ENCODE measurements at regions not wholly inside any gene's neighbourhood (a gene's known extent, or its start where the extent isn't known, plus 50 kb on each side); places are given as distances from the start of the nearest gene placed in this dataset.

DNA sequence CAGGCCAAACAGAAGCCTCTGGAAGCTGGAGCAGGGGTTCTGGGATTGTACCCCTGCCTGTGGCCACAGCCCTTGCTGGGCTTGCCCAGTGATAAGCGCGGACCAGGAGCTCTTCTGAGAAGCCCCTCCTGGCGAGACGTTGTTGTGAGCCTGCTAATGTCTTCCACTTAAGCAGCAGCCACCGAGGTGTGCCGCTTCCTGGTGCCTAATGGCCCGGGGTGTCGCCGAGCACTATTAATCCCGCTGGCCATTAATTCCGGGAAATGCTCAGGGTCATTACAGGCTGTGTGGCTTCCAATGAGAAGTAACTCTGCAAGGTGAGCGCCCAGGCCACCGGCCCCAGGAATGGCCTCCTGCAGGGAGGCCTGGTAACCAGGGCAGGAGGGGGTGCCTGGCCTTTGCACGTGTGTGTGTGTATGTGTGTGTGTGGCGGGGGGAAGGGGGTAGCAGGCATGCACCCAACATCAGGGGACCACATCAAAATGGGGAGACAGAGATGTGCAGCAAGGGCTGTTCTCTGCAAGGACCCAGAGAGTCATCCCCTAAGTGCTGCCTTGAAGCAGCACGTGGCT is 175.0 kb downstream of the URI1 start:
- TF ChIP-seq CTCF (IDR thresholded peaks at IDR 0.05 in 4 of 5, conservative IDR thresholded peaks at IDR 0.05 in 1 of 5) (no peak), POLR2A (IDR thresholded peaks at IDR 0.05) (no peak)

Data from gastrocnemius medialis (tissue), 4 donors.